ENCODE measurements at regions not wholly inside any gene's neighbourhood (a gene's known extent, or its start where the extent isn't known, plus 50 kb on each side); places are given as distances from the start of the nearest gene placed in this dataset.

- Histone ChIP-seq H3K27ac (ENCODE audit: extremely low read depth, low read depth, low read length) (no peak overlapping the region), H3K4me3 (no peak overlapping the region), H3K4me2 (ENCODE audit: insufficient read depth, low read length) (no peak overlapping the region), H4K20me1 (replicated peaks; ENCODE audit: control insufficient read depth, insufficient read depth, low read length) (no peaks in the 10 kb centered on the region), H3K9me1 (ENCODE audit: control insufficient read depth, insufficient read depth, low read length) (no peaks in the 10 kb centered on the region), H2AFZ (ENCODE audit: low read depth, low read length) (no peak overlapping the region), H3K9me3 (replicated peaks; ENCODE audit: control insufficient read depth, insufficient read depth, low read depth, low read length) (no peaks in the 10 kb centered on the region; the same call in 1 of the 2 replicates), H3K27me3 (ENCODE audit: control insufficient read depth in 2 of 2, insufficient read depth in 2 of 2, low read length in 2 of 2) (no peaks in the 10 kb centered on the region), H3K79me2 (ENCODE audit: control insufficient read depth, insufficient read depth, low read length) (no peaks in the 10 kb centered on the region), H3K4me1 (replicated peaks in 1 of 2; ENCODE audit: control insufficient read depth in 2 of 2, insufficient read depth in 2 of 2, low read length in 2 of 2) (no peaks in the 10 kb centered on the region), H3K9ac (ENCODE audit: insufficient read depth in 1 of 2, low read depth in 2 of 2, low read length in 2 of 2) (no peak overlapping the region), H3K36me3 (ENCODE audit: control insufficient read depth, insufficient read depth, low read length) (no peaks in the 10 kb centered on the region)
- ATAC-seq (no peak), DNase-seq (ENCODE audit: extremely low read depth in 1 of 4, low spot score in 3 of 4) (no peak), FAIRE-seq (no peak)
- CTCF ChIA-PET (ENCODE audit: low intra/inter-chr PET ratio) = no interaction called here
- in situ Hi-C loops (cut with MboI) = no loop called here
- POLR2A ChIA-PET = no interaction called here
- 0% methylated on average over 1 of the region's 1 CpG for WGBS (ENCODE audit: insufficient coverage, low coverage, missing lambda C conversion rate)
- BruUV-seq (replicated peaks) = no TSS peak
- intact Hi-C loops (cut with micrococcal nuclease) = no loop called here
- TF ChIP-seq HDAC8 (tag; IDR thresholded peaks at IDR 0.05) (no peak), SAFB (IDR thresholded peaks at IDR 0.05; ENCODE audit: borderline replicate concordance, low read depth, low read length) (no peak), NEUROD1 (IDR thresholded peaks at IDR 0.05; ENCODE audit: borderline replicate concordance, low read depth, low read length, partially characterized antibody) (no peak), U2AF2 (optimal IDR thresholded peaks at IDR 0.05; ENCODE audit: low read depth, low read length) (no peak), MBD1 (CRISPR knock-in tag; IDR thresholded peaks at IDR 0.05) (no peak), CBFB (CRISPR knock-in tag; IDR thresholded peaks at IDR 0.05) (no peak), ATF1 (CRISPR knock-in tag; IDR thresholded peaks at IDR 0.05) (no peak), ATF1 (tag; IDR thresholded peaks at IDR 0.05) (no peak), STAT5A (IDR thresholded peaks at IDR 0.05; ENCODE audit: borderline replicate concordance, low read length) (no peak), ZNF318 (IDR thresholded peaks at IDR 0.05; ENCODE audit: borderline replicate concordance in 1 of 2, low read depth in 1 of 2) (no peak)
Measured at GRCh38 chr21:28655471-28655870, 337.2 kb downstream of the LTN1 start.
